OCI-LY1 (cell line): ENCODE measurements at regions not wholly inside any gene's neighbourhood (a gene's known extent, or its start where the extent isn't known, plus 50 kb on each side); places are given as distances from the start of the nearest gene placed in this dataset.

Source experiments
- H2AFZ ChIP-seq: fragments of 200-600 bp; sonication (generic), shearing (Covaris generic); 2 replicates; pipeline ENCODE4 v1.6.0; 2014; ENCODE audit warnings: antibody characterized with exemption, mild to moderate bottlenecking, low read length
- H3F3A ChIP-seq: fragments of 200-600 bp; sonication (generic), shearing (Covaris generic); 2 replicates; pipeline ENCODE4 v1.6.0; 2014; ENCODE audit warnings: mild to moderate bottlenecking, antibody characterized with exemption, low read length, moderate library complexity; ENCODE audit not compliant: insufficient read depth
- H3K27ac ChIP-seq: fragments of 200-600 bp; sonication (generic); 2 replicates; pipeline ENCODE4 v1.5.1; 2014; ENCODE audit warnings: low read length, mixed run types, mild to moderate bottlenecking, low read depth; ENCODE audit not compliant: poor library complexity, severe bottlenecking
- H3K27me3 ChIP-seq: fragments of 200-600 bp; sonication (generic); 2 replicates; pipeline ENCODE4 v1.6.0; 2014; ENCODE audit warnings: antibody characterized with exemption, mild to moderate bottlenecking, low read length, moderate library complexity; ENCODE audit not compliant: insufficient read depth
- H3K36me3 ChIP-seq: fragments of 200-600 bp; sonication (generic); 2 replicates; pipeline ENCODE4 v1.6.1; 2014; ENCODE audit warnings: mild to moderate bottlenecking, antibody characterized with exemption, low read length, moderate library complexity, mixed read lengths; ENCODE audit not compliant: insufficient read depth
- H3K4me1 ChIP-seq: fragments of 200-600 bp; sonication (generic); 2 replicates; pipeline ENCODE4 v1.5.1; 2014; ENCODE audit warnings: mild to moderate bottlenecking, low read length, moderate library complexity; ENCODE audit not compliant: insufficient read depth, severe bottlenecking
- H3K4me2 ChIP-seq: fragments of 200-600 bp; sonication (generic), shearing (Covaris generic); 2 replicates; pipeline ENCODE4 v1.6.1; 2014; ENCODE audit warnings: low read length
- H3K4me3 ChIP-seq: fragments of 200-600 bp; sonication (generic); 2 replicates; pipeline ENCODE4 v1.5.1; 2014; ENCODE audit warnings: low read length, low read depth, mild to moderate bottlenecking, mixed read lengths; ENCODE audit not compliant: poor library complexity, severe bottlenecking
- H3K79me2 ChIP-seq: fragments of 200-600 bp; shearing (Covaris generic); 2 replicates; pipeline ENCODE4 v1.6.1; 2016; ENCODE audit warnings: mixed run types, low read length, mixed read lengths; ENCODE audit not compliant: insufficient read depth
- H3K9ac ChIP-seq: fragments of 200-600 bp; sonication (generic), shearing (Covaris generic); 2 replicates; pipeline ENCODE4 v1.6.1; 2014; ENCODE audit warnings: mild to moderate bottlenecking, low read length, mixed read lengths
- H3K9me2 ChIP-seq: fragments of 200-600 bp; sonication (generic), shearing (Covaris generic); 2 replicates; pipeline ENCODE4 v1.6.1; 2014; ENCODE audit warnings: low read depth, mild to moderate bottlenecking, low read length, mixed read lengths
- H3K9me3 ChIP-seq: fragments of 200-600 bp; shearing (Covaris generic); 2 replicates; pipeline ENCODE4 v1.6.1; 2014; ENCODE audit warnings: low read length, mixed read lengths
- H4K20me1 ChIP-seq: fragments of 200-600 bp; sonication (generic), shearing (Covaris generic); 2 replicates; pipeline ENCODE4 v1.6.0; 2016; ENCODE audit warnings: mild to moderate bottlenecking, low read length; ENCODE audit not compliant: insufficient read depth
- CTCF ChIP-seq: fragments of 200-600 bp; sonication (generic), shearing (Covaris generic); IDR thresholded peaks from 2 replicates; pipeline ENCODE4 v1.5.1; 2017; ENCODE audit warnings: mild to moderate bottlenecking, antibody characterized with exemption, low read length, moderate library complexity, mixed read lengths
- EZH2 ChIP-seq: fragments of 200-600 bp; sonication (generic), shearing (Covaris generic); IDR thresholded peaks from 2 replicates; pipeline ENCODE4 v1.8.0; 2017; ENCODE audit warnings: borderline replicate concordance, mixed run types, mild to moderate bottlenecking, antibody characterized with exemption, low read length, moderate library complexity, mixed read lengths

GRCh38 chr11:41527530-41527929 lies 68.1 kb upstream of the LRRC4C start:
- H3K9ac ChIP-seq, result no peak overlapping the region
- H3K4me2 ChIP-seq, result no peak overlapping the region
- no peak overlapping the region for H2AFZ ChIP-seq
- no peaks in the 10 kb centered on the region for H4K20me1 ChIP-seq
- H3K9me2 ChIP-seq, result no peaks in the 10 kb centered on the region
- H3K4me1 ChIP-seq, result no peaks in the 10 kb centered on the region
- H3K4me3 ChIP-seq, result no peak overlapping the region
- H3K27me3 ChIP-seq, result no peaks in the 10 kb centered on the region
- no peaks in the 10 kb centered on the region for H3K36me3 ChIP-seq
- H3K79me2 ChIP-seq, result no peaks in the 10 kb centered on the region
- no peak overlapping the region for H3K27ac ChIP-seq
- TF ChIP-seq EZH2, result no peak
- TF ChIP-seq CTCF, result no peak
- no peaks in the 10 kb centered on the region for H3F3A ChIP-seq
- no peaks in the 10 kb centered on the region for H3K9me3 ChIP-seq

GRCh38 chr11:41532413-41532812 lies 73.0 kb upstream of the LRRC4C start:
- Histone ChIP-seq H3K9ac (no peak overlapping the region), H3K4me2 (no peak overlapping the region), H3K9me3 (no peaks in the 10 kb centered on the region), H3K4me3 (no peak overlapping the region), H2AFZ (no peak overlapping the region), H3K4me1 (no peaks in the 10 kb centered on the region), H3K9me2 (no peaks in the 10 kb centered on the region), H3K36me3 (no peaks in the 10 kb centered on the region), H3F3A (no peaks in the 10 kb centered on the region), H4K20me1 (no peaks in the 10 kb centered on the region), H3K27me3 (no peaks in the 10 kb centered on the region), H3K79me2 (no peaks in the 10 kb centered on the region), H3K27ac (no peak overlapping the region)
- TF ChIP-seq EZH2 (no peak), CTCF (no peak)

- TF ChIP-seq CTCF, result no peak
- TF ChIP-seq EZH2, result no peak
- Histone ChIP-seq H3K27ac (no peak overlapping the region), H3K9me3 (no peaks in the 10 kb centered on the region), H4K20me1 (no peaks in the 10 kb centered on the region), H3K9ac (no peak overlapping the region), H3K79me2 (no peaks in the 10 kb centered on the region), H2AFZ (no peak overlapping the region), H3K4me1 (no peaks in the 10 kb centered on the region), H3K4me3 (no peak overlapping the region), H3F3A (no peaks in the 10 kb centered on the region), H3K9me2 (no peaks in the 10 kb centered on the region), H3K27me3 (no peaks in the 10 kb centered on the region), H3K4me2 (no peak overlapping the region), H3K36me3 (no peaks in the 10 kb centered on the region)
Measured at GRCh38 chr11:41533761-41534160, 74.3 kb upstream of the LRRC4C start.
